HCT116 (cell line): ENCODE measurements at regions not wholly inside any gene's neighbourhood (a gene's known extent, or its start where the extent isn't known, plus 50 kb on each side); places are given as distances from the start of the nearest gene placed in this dataset.

Source experiments
- ATAC-seq: fragments of 200-7000 bp; cut with Tn5 transposase; 2 replicates; pipeline ENCODE4 v1.9.1; 2020; ENCODE audit warnings: mild to moderate bottlenecking, moderate library complexity
- BruUV-seq: library from RNA; stranded (reverse); fragments of 400-500 nt; replicated peaks from 2 replicates; lab custom pipeline; 2021; lab: Mats Ljungman, UMichigan
- CTCF ChIA-PET: fragments of 300-600 bp; sonication (Branson Sonifier 250); formaldehyde crosslinking; loops from one replicate; lab custom pipeline; 2021; ENCODE audit warnings: antibody characterized with exemption; lab: Charles Lee
- POLR2A ChIA-PET: fragments of 300-600, 350-600 bp; sonication (Branson Sonifier 250); formaldehyde crosslinking; loops from one replicate; lab custom pipeline; 2021; ENCODE audit warnings: antibody characterized with exemption; lab: Charles Lee
- RAD21 ChIA-PET, 2 experiments: fragments of 300-600 bp; sonication (Branson Sonifier 250); formaldehyde crosslinking; loops; one replicate each; lab custom pipeline; 2023; ENCODE audit warnings: low total read pairs in 2 of 2; ENCODE audit not compliant: uncharacterized antibody in 2 of 2, unreplicated experiment in 2 of 2, low non-redundant PET in 1 of 2; lab: Charles Lee
- DNase-seq: peaks from one replicate; pipeline ENCODE4 v3.0.0-alpha.2; 2010; ENCODE audit warnings: low read depth, low spot score
- H2AFZ ChIP-seq: fragments of 200-600 bp; shearing (Covaris generic), sonication (generic); 2 replicates; pipeline ENCODE4 v1.6.1; 2017; ENCODE audit warnings: low read depth, mixed run types, mixed read lengths, antibody characterized with exemption, low read length; ENCODE audit not compliant: poor library complexity, severe bottlenecking
- H3K27ac ChIP-seq: 2 replicates; pipeline ENCODE4 v1.5.1; 2012; ENCODE audit warnings: low read depth, low read length
- H3K27me3 ChIP-seq: fragments of 200-600 bp; sonication (generic); 2 replicates; pipeline ENCODE4 v1.6.1; 2016; ENCODE audit warnings: mixed run types, low read length, mixed read lengths; ENCODE audit not compliant: insufficient read depth
- H3K36me3 ChIP-seq, 2 experiments: fragments of 200-500 bp in 1 of 2; fragments of 200-600 bp in 1 of 2; sonication (Bioruptor generic) in 1 of 2; sonication (generic) in 1 of 2; 2 replicates each; pipeline versions ENCODE4 v1.5.1 to v1.6.1; 2014 to 2016; ENCODE audit warnings: low read length in 2 of 2, inconsistent platforms in 1 of 2, mixed read lengths in 1 of 2, mixed run types in 1 of 2; ENCODE audit not compliant: insufficient read depth in 2 of 2, control insufficient read depth in 1 of 2
- H3K4me1 ChIP-seq, 2 experiments: fragments of 200-600 bp in 1 of 2; sonication (generic) in 1 of 2; 2 replicates each; pipeline versions ENCODE4 v1.5.1 to v1.6.1; 2012 to 2017; ENCODE audit warnings: low read length in 2 of 2, inconsistent platforms in 1 of 2, mild to moderate bottlenecking in 1 of 2, mixed read lengths in 1 of 2, mixed run types in 1 of 2, moderate library complexity in 1 of 2; ENCODE audit not compliant: insufficient read depth in 2 of 2, control insufficient read depth in 1 of 2
- H3K4me2 ChIP-seq: fragments of 200-600 bp; sonication (generic); 2 replicates; pipeline ENCODE4 v1.6.1; 2017; ENCODE audit warnings: mixed run types, low read length, mixed read lengths
- H3K4me3 ChIP-seq, 2 experiments: fragments of 200-600 bp in 1 of 2; sonication (generic) in 1 of 2; replicated peaks in 1 of 2; 2 replicates each; pipeline ENCODE4 v1.5.1; 2011 to 2016; ENCODE audit warnings: low read length in 2 of 2, control low read depth in 1 of 2, low read depth in 1 of 2, mild to moderate bottlenecking in 1 of 2, mixed read lengths in 1 of 2, mixed run types in 1 of 2
- H3K79me2 ChIP-seq: fragments of 200-600 bp; sonication (generic); 2 replicates; pipeline ENCODE4 v1.6.1; 2017; ENCODE audit warnings: mild to moderate bottlenecking, mixed run types, low read length, moderate library complexity, mixed read lengths; ENCODE audit not compliant: insufficient read depth
- H3K9ac ChIP-seq: fragments of 200-600 bp; sonication (generic); 2 replicates; pipeline ENCODE4 v1.6.1; 2016; ENCODE audit warnings: low read length, mixed read lengths
- H3K9me2 ChIP-seq: fragments of 200-600 bp; sonication (generic), shearing (Covaris generic); 2 replicates; pipeline ENCODE4 v1.6.1; 2017; ENCODE audit warnings: mixed run types, mild to moderate bottlenecking, moderate library complexity; ENCODE audit not compliant: insufficient read depth
- H3K9me3 ChIP-seq, 2 experiments: fragments of 200-500 bp in 1 of 2; fragments of 200-600 bp in 1 of 2; sonication (Bioruptor generic) in 1 of 2; sonication (generic) in 1 of 2; 2 replicates each; pipeline ENCODE4 v1.6.1; 2014 to 2017; ENCODE audit warnings: low read length in 2 of 2, mixed read lengths in 2 of 2, inconsistent platforms in 1 of 2, low read depth in 1 of 2, mild to moderate bottlenecking in 1 of 2, mixed run types in 1 of 2, moderate library complexity in 1 of 2; ENCODE audit not compliant: control insufficient read depth in 1 of 2, insufficient read depth in 1 of 2
- H4K20me1 ChIP-seq: fragments of 200-600 bp; sonication (generic), shearing (Covaris generic); 2 replicates; pipeline ENCODE4 v1.6.1; 2017; ENCODE audit warnings: mixed run types, mild to moderate bottlenecking, moderate library complexity; ENCODE audit not compliant: insufficient read depth
- ATF3 ChIP-seq: IDR thresholded peaks from 2 replicates; pipeline ENCODE4 v1.6.1; 2012
- CBX3 ChIP-seq: IDR thresholded peaks from 2 replicates; pipeline ENCODE4 v1.6.1; 2012; ENCODE audit warnings: low read depth
- CTCF ChIP-seq, 3 experiments: fragments of 200-600 bp in 1 of 3; sonication (generic) in 1 of 3; IDR thresholded peaks in 2 of 3; conservative IDR thresholded peaks in 1 of 3; 2 replicates each; pipeline ENCODE4 v1.5.1; 2012 to 2017; ENCODE audit warnings: low read depth in 2 of 3, low read length in 2 of 3, antibody characterized with exemption in 1 of 3, borderline replicate concordance in 1 of 3, control low read depth in 1 of 3, mild to moderate bottlenecking in 1 of 3, mixed read lengths in 1 of 3, mixed run types in 1 of 3, moderate library complexity in 1 of 3; ENCODE audit not compliant: insufficient read depth in 1 of 3
- EGR1 ChIP-seq: IDR thresholded peaks from 2 replicates; pipeline ENCODE4 v1.6.1; 2012; ENCODE audit warnings: low read depth
- EZH2 ChIP-seq: fragments of 200-600 bp; sonication (generic); IDR thresholded peaks from 2 replicates; pipeline ENCODE4 v1.6.1; 2017; ENCODE audit warnings: antibody characterized with exemption, mixed run types
- EZH2phosphoT487 ChIP-seq: fragments of 200-600 bp; IDR thresholded peaks from 2 replicates; pipeline ENCODE4 v1.6.1; 2018; ENCODE audit warnings: antibody characterized with exemption, borderline replicate concordance
- JUND ChIP-seq: IDR thresholded peaks from 2 replicates; pipeline ENCODE4 v1.6.1; 2012
- POLR2AphosphoS5 ChIP-seq: IDR thresholded peaks from 2 replicates; pipeline ENCODE4 v1.6.1; 2011; ENCODE audit warnings: mild to moderate bottlenecking, low read depth, low read length, moderate library complexity
- REST ChIP-seq: IDR thresholded peaks from 2 replicates; pipeline ENCODE4 v1.6.1; 2012; ENCODE audit warnings: low read depth
- SIN3A ChIP-seq: IDR thresholded peaks from 2 replicates; pipeline ENCODE4 v1.6.1; 2012; ENCODE audit warnings: low read depth
- SP1 ChIP-seq: IDR thresholded peaks from 2 replicates; pipeline ENCODE4 v1.6.1; 2012; ENCODE audit warnings: low read depth
- TCF7L2 ChIP-seq: IDR thresholded peaks from 2 replicates; pipeline ENCODE4 v1.7.0; 2011; ENCODE audit warnings: borderline replicate concordance, inconsistent platforms; ENCODE audit not compliant: insufficient read depth, insufficient read length; ENCODE audit errors: extremely low read depth
- ZBTB33 ChIP-seq: IDR thresholded peaks from 2 replicates; pipeline ENCODE4 v1.6.1; 2011; ENCODE audit warnings: mild to moderate bottlenecking, low read length, moderate library complexity; ENCODE audit not compliant: insufficient replicate concordance; ENCODE audit errors: extremely low read depth
- ZFX ChIP-seq: fragments of 450-650 bp; IDR thresholded peaks from 2 replicates; pipeline ENCODE4 v1.6.1; 2017
- intact Hi-C: fragments of 100-400 bp; cut with micrococcal nuclease; formaldehyde crosslinking; loops from 2 replicates; pipeline ENCODE4 v1.10.0; 2022

- Histone ChIP-seq H3K4me1 (0 out of 4 replicates have a peak, but pooled peaks cover 0 to 3% of the 10 kb centered on the region in 2 experiments), H3K9ac (no peak overlapping the region), H3K9me3 (no peaks in the 10 kb centered on the region), H3K79me2 (no peaks in the 10 kb centered on the region), H3K27ac (no peak overlapping the region), H3K9me2 (no peaks in the 10 kb centered on the region), H3K27me3 (no peaks in the 10 kb centered on the region), H3K4me3 (no peak overlapping the region)
- BruUV-seq = no TSS peak
- ATAC-seq = no peak
- TF ChIP-seq JUND (no peak), POLR2AphosphoS5 (no peak), REST (no peak), EGR1 (no peak), EZH2phosphoT487 (no peak), TCF7L2 (no peak), ATF3 (no peak), EZH2 (no peak), CTCF (IDR thresholded peaks at IDR 0.05 in 2 of 3, conservative IDR thresholded peaks at IDR 0.05 in 1 of 3; ENCODE audit: borderline replicate concordance in 1 of 3, insufficient read depth in 1 of 3, low read depth in 2 of 3, low read length in 2 of 3) (no peak), ZBTB33 (no peak), SP1 (no peak), ZFX (no peak), CBX3 (no peak), SIN3A (no peak)
- TF ChIP-seq, all 23 proteins: peak for 0
- H3K4me2 ChIP-seq = no peak overlapping the region
- no peak for DNase-seq
- H3K36me3 ChIP-seq = no peaks in the 10 kb centered on the region
- H4K20me1 ChIP-seq = no peaks in the 10 kb centered on the region
- RAD21 ChIA-PET = no interaction called here
- POLR2A ChIA-PET = no interaction called here
- H2AFZ ChIP-seq = no peak overlapping the region
- intact Hi-C loops = no loop called here
- CTCF ChIA-PET = no interaction called here
These were observed 249.0 kb downstream of the DLEU7 start for GRCh38 chr13:50594276-50595051.
